GM12865 (cell line): ENCODE measurements at regions not wholly inside any gene's neighbourhood (a gene's known extent, or its start where the extent isn't known, plus 50 kb on each side); places are given as distances from the start of the nearest gene placed in this dataset.

ENCODE experiments used
- DNase-seq: peaks from one replicate; pipeline ENCODE4 v3.0.0; 2010; ENCODE audit warnings: low read depth
- H3K4me3 ChIP-seq: 2 replicates; pipeline ENCODE4 v1.5.1; 2011; ENCODE audit warnings: mild to moderate bottlenecking, low read depth, low read length, control low read depth
- TF ChIP-seq, protein P1 (sequence below): IDR thresholded peaks from 2 replicates; pipeline ENCODE4 v1.5.1; 2011; ENCODE audit warnings: low read length, control low read depth, low read depth, inconsistent platforms; ENCODE audit not compliant: insufficient read depth; ENCODE audit errors: missing control alignments

DNA sequence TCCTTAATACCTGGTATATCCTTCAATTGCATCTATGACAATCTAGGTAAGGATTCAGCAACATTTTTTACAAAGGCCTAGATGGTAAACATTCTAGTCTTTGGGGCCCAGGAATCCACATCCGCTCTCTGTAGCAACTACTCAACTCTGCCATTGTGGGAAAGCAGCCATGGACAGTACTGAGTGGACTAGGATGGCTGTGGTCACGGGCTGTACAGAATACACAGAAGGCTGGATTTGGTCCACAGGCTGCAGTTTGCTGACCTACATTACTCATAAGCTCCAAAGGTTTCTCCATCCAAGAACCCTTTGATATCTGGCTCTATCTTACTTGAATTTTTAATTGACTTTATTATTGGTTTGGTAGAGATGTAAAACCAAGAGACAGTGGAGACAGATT is 418.3 kb upstream of the LRRTM1 start:
- TF ChIP-seq, protein P1, sequence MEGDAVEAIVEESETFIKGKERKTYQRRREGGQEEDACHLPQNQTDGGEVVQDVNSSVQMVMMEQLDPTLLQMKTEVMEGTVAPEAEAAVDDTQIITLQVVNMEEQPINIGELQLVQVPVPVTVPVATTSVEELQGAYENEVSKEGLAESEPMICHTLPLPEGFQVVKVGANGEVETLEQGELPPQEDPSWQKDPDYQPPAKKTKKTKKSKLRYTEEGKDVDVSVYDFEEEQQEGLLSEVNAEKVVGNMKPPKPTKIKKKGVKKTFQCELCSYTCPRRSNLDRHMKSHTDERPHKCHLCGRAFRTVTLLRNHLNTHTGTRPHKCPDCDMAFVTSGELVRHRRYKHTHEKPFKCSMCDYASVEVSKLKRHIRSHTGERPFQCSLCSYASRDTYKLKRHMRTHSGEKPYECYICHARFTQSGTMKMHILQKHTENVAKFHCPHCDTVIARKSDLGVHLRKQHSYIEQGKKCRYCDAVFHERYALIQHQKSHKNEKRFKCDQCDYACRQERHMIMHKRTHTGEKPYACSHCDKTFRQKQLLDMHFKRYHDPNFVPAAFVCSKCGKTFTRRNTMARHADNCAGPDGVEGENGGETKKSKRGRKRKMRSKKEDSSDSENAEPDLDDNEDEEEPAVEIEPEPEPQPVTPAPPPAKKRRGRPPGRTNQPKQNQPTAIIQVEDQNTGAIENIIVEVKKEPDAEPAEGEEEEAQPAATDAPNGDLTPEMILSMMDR, result no peak
- no peak overlapping the region for H3K4me3 ChIP-seq
- no peak for DNase-seq

DNA sequence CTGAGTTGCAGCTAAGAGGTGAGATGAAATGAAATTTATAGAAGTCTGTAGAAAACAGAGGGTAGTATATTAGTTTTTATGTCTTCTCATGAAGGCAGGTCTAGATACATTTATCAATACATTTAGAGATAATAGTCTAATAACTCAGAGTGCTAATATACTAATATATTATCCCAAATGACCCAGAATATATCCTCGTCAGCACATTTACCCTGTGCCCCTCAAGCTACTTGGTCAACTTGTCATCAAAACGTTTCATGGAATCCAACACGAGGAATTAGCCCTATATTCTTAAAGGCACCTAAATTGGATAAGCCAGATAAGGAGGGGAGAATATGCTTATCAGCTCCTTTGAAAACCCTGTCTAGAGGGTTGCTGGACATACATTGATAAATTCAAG is 415.1 kb upstream of the LRRTM1 start:
- TF ChIP-seq, protein P1, result no peak
- DNase-seq, result no peak
- no peak overlapping the region for H3K4me3 ChIP-seq

DNA sequence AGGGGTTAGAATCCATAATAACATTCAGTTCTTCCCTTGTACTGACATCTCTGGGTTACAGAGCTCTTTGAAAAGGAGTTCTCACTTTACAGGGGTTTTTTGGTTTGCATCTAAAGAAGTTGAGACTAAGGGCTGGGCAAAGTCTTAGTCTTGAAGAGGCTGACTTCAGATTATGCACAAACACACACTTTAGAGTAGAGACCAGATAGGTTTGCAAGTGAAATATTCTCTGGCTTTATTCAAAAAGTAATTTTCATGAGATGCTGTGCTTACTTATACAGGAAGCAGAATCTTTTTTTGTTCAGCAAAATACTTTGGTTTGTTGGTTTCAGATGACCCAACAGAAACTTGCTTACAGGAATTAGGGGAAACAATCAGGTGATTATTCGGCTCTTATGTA is 410.9 kb upstream of the LRRTM1 start:
- TF ChIP-seq, protein P1, result no peak
- H3K4me3 ChIP-seq, result no peak overlapping the region
- peak; percentile 6 for DNase-seq

DNA sequence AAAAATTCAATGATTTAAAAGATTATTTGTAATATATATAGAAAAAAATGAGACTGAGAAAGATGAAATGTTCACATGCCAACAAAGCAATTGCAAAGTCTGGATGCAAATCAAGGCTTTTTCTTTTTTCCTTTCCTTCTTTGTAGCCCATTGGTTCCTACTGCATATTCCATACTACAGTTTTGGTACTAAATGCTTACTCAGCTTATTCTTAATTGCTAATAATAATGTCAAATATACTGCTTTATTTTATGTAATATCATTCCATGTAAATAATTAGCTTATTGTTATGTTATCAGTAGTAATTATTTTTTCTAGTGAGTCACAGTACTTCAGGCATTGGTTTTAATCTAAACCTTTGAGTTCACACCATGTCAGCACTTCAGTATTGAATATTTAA is 407.4 kb upstream of the LRRTM1 start:
- no peak overlapping the region for H3K4me3 ChIP-seq
- TF ChIP-seq, protein P1, result no peak
- no peak for DNase-seq

DNA sequence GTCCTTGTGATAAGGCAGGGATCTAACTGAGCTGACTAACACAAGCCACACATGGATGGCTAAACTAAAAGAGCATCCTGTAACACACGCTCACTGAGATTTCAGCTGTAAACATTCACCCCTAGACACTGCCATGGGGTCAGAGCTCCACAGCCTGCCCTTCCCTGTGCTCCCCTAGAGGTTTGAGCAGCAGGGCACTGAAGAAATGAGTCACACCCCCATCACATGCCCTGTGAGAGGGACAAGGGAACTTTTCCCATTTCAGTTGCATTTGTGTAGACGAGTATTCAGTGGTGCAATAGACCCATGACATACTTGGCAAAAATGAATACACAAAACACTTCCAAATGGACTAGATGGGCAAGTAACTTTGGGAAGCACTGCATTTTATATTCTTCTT is 402.4 kb upstream of the LRRTM1 start:
- DNase-seq, result no peak
- TF ChIP-seq, protein P1, result no peak
- no peak overlapping the region for H3K4me3 ChIP-seq

DNA sequence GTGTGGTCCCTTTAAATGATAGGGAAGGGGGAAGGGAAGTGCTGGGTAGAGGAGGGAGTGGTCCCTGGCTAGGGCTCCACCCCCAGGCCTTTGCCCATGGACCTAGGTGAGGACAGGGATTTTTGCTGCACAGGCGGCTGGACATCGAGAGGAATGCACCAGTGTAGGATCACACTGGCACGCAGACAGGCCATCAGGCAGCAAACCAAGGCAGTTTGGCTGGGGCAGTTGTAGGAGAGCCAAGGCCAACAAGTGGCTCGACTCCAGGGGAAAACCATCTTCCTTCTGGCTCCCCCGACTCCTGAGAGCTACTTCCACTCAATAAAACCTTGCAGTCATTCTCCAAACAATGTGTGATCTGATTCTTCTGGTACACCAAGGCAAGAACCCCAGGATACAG is 402.0 kb upstream of the LRRTM1 start:
- TF ChIP-seq, protein P1, result no peak
- no peak for DNase-seq
- H3K4me3 ChIP-seq, result no peak overlapping the region

DNA sequence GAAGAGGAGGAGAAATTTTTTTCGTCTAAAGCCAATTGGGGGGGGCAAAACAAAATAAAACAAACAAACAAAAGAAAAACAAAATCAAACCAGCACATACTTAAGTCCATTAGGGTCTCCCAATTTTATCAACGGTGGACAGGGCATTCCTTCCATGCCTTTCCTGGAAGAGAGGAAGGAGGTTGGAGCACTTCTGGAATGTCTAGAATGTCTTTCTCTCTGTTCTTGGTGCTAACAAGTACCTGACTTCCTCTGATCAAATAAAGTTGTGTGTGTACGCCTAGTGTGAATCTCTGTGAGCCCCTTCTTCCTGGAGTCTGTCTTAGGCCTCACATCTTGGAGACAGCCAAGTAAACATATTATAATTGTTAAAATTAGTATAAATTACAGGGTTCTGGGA is 399.0 kb upstream of the LRRTM1 start:
- TF ChIP-seq, protein P1, result no peak
- DNase-seq, result no peak

More for the DNA sequence above, 399.0 kb upstream of the LRRTM1 start:
- no peak overlapping the region for H3K4me3 ChIP-seq
